OCI-LY1 (cell line): ENCODE measurements at regions not wholly inside any gene's neighbourhood (a gene's known extent, or its start where the extent isn't known, plus 50 kb on each side); places are given as distances from the start of the nearest gene placed in this dataset.

Experiments used
- H2AFZ ChIP-seq: fragments of 200-600 bp; sonication (generic), shearing (Covaris generic); 2 replicates; pipeline ENCODE4 v1.6.0; 2014; ENCODE audit warnings: antibody characterized with exemption, mild to moderate bottlenecking, low read length
- H3F3A ChIP-seq: fragments of 200-600 bp; sonication (generic), shearing (Covaris generic); 2 replicates; pipeline ENCODE4 v1.6.0; 2014; ENCODE audit warnings: mild to moderate bottlenecking, antibody characterized with exemption, low read length, moderate library complexity; ENCODE audit not compliant: insufficient read depth
- H3K27ac ChIP-seq: fragments of 200-600 bp; sonication (generic); 2 replicates; pipeline ENCODE4 v1.5.1; 2014; ENCODE audit warnings: low read length, mixed run types, mild to moderate bottlenecking, low read depth; ENCODE audit not compliant: poor library complexity, severe bottlenecking
- H3K27me3 ChIP-seq: fragments of 200-600 bp; sonication (generic); 2 replicates; pipeline ENCODE4 v1.6.0; 2014; ENCODE audit warnings: antibody characterized with exemption, mild to moderate bottlenecking, low read length, moderate library complexity; ENCODE audit not compliant: insufficient read depth
- H3K36me3 ChIP-seq: fragments of 200-600 bp; sonication (generic); 2 replicates; pipeline ENCODE4 v1.6.1; 2014; ENCODE audit warnings: mild to moderate bottlenecking, antibody characterized with exemption, low read length, moderate library complexity, mixed read lengths; ENCODE audit not compliant: insufficient read depth
- H3K4me1 ChIP-seq: fragments of 200-600 bp; sonication (generic); 2 replicates; pipeline ENCODE4 v1.5.1; 2014; ENCODE audit warnings: mild to moderate bottlenecking, low read length, moderate library complexity; ENCODE audit not compliant: insufficient read depth, severe bottlenecking
- H3K4me2 ChIP-seq: fragments of 200-600 bp; sonication (generic), shearing (Covaris generic); 2 replicates; pipeline ENCODE4 v1.6.1; 2014; ENCODE audit warnings: low read length
- H3K4me3 ChIP-seq: fragments of 200-600 bp; sonication (generic); 2 replicates; pipeline ENCODE4 v1.5.1; 2014; ENCODE audit warnings: low read length, low read depth, mild to moderate bottlenecking, mixed read lengths; ENCODE audit not compliant: poor library complexity, severe bottlenecking
- H3K79me2 ChIP-seq: fragments of 200-600 bp; shearing (Covaris generic); 2 replicates; pipeline ENCODE4 v1.6.1; 2016; ENCODE audit warnings: mixed run types, low read length, mixed read lengths; ENCODE audit not compliant: insufficient read depth
- H3K9ac ChIP-seq: fragments of 200-600 bp; sonication (generic), shearing (Covaris generic); 2 replicates; pipeline ENCODE4 v1.6.1; 2014; ENCODE audit warnings: mild to moderate bottlenecking, low read length, mixed read lengths
- H3K9me2 ChIP-seq: fragments of 200-600 bp; sonication (generic), shearing (Covaris generic); 2 replicates; pipeline ENCODE4 v1.6.1; 2014; ENCODE audit warnings: low read depth, mild to moderate bottlenecking, low read length, mixed read lengths
- H3K9me3 ChIP-seq: fragments of 200-600 bp; shearing (Covaris generic); 2 replicates; pipeline ENCODE4 v1.6.1; 2014; ENCODE audit warnings: low read length, mixed read lengths
- H4K20me1 ChIP-seq: fragments of 200-600 bp; sonication (generic), shearing (Covaris generic); 2 replicates; pipeline ENCODE4 v1.6.0; 2016; ENCODE audit warnings: mild to moderate bottlenecking, low read length; ENCODE audit not compliant: insufficient read depth
- EZH2 ChIP-seq: fragments of 200-600 bp; sonication (generic), shearing (Covaris generic); IDR thresholded peaks from 2 replicates; pipeline ENCODE4 v1.8.0; 2017; ENCODE audit warnings: borderline replicate concordance, mixed run types, mild to moderate bottlenecking, antibody characterized with exemption, low read length, moderate library complexity, mixed read lengths
- TF ChIP-seq, protein P1 (sequence below): fragments of 200-600 bp; sonication (generic), shearing (Covaris generic); IDR thresholded peaks from 2 replicates; pipeline ENCODE4 v1.5.1; 2017; ENCODE audit warnings: mild to moderate bottlenecking, antibody characterized with exemption, low read length, moderate library complexity, mixed read lengths

DNA sequence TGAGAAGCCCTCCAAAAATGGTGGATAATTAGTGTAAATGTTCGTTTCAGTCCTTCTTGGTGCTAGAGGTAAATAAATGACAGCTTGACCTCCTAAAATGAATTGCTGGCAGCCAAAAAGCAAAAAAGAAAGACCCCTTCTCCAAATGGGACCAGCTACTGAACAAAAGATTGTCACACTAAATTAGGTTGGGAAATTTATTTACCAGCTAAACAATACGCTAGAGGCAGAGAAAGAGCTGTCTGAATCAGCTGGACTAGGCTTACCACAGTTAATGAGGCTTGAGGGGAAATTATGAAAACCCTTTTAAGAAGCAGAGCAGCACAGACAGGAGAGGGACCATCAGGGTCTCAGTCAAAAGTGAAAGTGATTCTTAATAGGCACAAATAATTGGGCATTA is 498.9 kb downstream of the SUCLA2 start:
- H3K27me3 ChIP-seq = no peaks in the 10 kb centered on the region
- no peak overlapping the region for H3K27ac ChIP-seq
- no peaks in the 10 kb centered on the region for H3F3A ChIP-seq
- no peak overlapping the region for H3K4me3 ChIP-seq
- H3K4me1 ChIP-seq = no peaks in the 10 kb centered on the region
- no peak overlapping the region for H3K4me2 ChIP-seq
- no peaks in the 10 kb centered on the region for H3K36me3 ChIP-seq
- no peak overlapping the region for H2AFZ ChIP-seq
- H3K9ac ChIP-seq = no peak overlapping the region
- no peaks in the 10 kb centered on the region for H3K9me2 ChIP-seq
- H4K20me1 ChIP-seq = no peaks in the 10 kb centered on the region
- H3K79me2 ChIP-seq = no peaks in the 10 kb centered on the region
- H3K9me3 ChIP-seq = no peaks in the 10 kb centered on the region
- TF ChIP-seq EZH2 = no peak
- TF ChIP-seq, protein P1, sequence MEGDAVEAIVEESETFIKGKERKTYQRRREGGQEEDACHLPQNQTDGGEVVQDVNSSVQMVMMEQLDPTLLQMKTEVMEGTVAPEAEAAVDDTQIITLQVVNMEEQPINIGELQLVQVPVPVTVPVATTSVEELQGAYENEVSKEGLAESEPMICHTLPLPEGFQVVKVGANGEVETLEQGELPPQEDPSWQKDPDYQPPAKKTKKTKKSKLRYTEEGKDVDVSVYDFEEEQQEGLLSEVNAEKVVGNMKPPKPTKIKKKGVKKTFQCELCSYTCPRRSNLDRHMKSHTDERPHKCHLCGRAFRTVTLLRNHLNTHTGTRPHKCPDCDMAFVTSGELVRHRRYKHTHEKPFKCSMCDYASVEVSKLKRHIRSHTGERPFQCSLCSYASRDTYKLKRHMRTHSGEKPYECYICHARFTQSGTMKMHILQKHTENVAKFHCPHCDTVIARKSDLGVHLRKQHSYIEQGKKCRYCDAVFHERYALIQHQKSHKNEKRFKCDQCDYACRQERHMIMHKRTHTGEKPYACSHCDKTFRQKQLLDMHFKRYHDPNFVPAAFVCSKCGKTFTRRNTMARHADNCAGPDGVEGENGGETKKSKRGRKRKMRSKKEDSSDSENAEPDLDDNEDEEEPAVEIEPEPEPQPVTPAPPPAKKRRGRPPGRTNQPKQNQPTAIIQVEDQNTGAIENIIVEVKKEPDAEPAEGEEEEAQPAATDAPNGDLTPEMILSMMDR = no peak

GRCh38 chr13:47499358-47500150 is 501.5 kb downstream of the SUCLA2 start:
- TF ChIP-seq, protein P1 = no peak
- no peak for TF ChIP-seq EZH2
- Histone ChIP-seq H3K79me2 (no peaks in the 10 kb centered on the region), H3K27ac (no peak overlapping the region), H3K4me1 (no peaks in the 10 kb centered on the region), H3K9ac (no peak overlapping the region), H3K9me2 (no peaks in the 10 kb centered on the region), H3K4me2 (no peak overlapping the region), H3K9me3 (no peaks in the 10 kb centered on the region), H3K27me3 (no peaks in the 10 kb centered on the region), H2AFZ (no peak overlapping the region), H3F3A (no peaks in the 10 kb centered on the region), H4K20me1 (no peaks in the 10 kb centered on the region), H3K36me3 (no peaks in the 10 kb centered on the region), H3K4me3 (no peak overlapping the region)

DNA sequence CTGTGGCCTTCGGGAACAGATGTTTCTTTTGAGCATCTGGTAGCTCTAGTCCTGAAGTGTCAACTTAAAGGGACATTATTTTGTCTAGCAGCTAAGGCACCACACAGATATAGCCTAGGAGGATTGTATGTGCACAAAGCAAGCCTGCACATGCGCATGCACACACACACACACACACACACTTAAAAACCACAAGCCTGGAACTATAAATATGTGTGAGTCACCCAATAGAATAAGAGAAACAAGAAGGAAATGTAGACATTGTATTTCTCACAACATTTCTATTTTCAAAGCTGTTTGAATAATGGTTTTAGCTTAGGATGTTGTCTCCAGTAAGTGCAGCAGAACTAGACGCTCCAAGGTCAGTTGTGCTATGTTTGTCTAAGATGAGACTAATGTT is 516.5 kb downstream of the SUCLA2 start:
- Histone ChIP-seq H3K4me2 (no peak overlapping the region), H4K20me1 (no peaks in the 10 kb centered on the region), H3K4me1 (no peaks in the 10 kb centered on the region), H2AFZ (no peak overlapping the region), H3F3A (no peaks in the 10 kb centered on the region), H3K4me3 (no peak overlapping the region), H3K79me2 (no peaks in the 10 kb centered on the region), H3K9me2 (no peaks in the 10 kb centered on the region), H3K27ac (no peak overlapping the region), H3K27me3 (no peaks in the 10 kb centered on the region), H3K9me3 (no peaks in the 10 kb centered on the region), H3K9ac (no peak overlapping the region), H3K36me3 (no peaks in the 10 kb centered on the region)
- TF ChIP-seq, protein P1 = no peak
- no peak for TF ChIP-seq EZH2
